Adipocyte (in vitro differentiated cells): ENCODE measurements at regions not wholly inside any gene's neighbourhood (a gene's known extent, or its start where the extent isn't known, plus 50 kb on each side); places are given as distances from the start of the nearest gene placed in this dataset.
"Not testable (repeated sequence)": the region's sequence is repeated elsewhere in the genome, so short reads cannot be mapped to it uniquely, and the experiment has no call there.

Experiments
- DNase-seq: peaks from one replicate; pipeline ENCODE4 v3.0.0-alpha.2; 2015; ENCODE audit warnings: low read depth
- H3K27me3 ChIP-seq: replicated peaks from 2 replicates; pipeline ENCODE4 v1.7.0; 2013; ENCODE audit warnings: mild to moderate bottlenecking, low read length, moderate library complexity; ENCODE audit not compliant: control insufficient read depth, insufficient read depth
- H3K36me3 ChIP-seq: 2 replicates; pipeline ENCODE4 v1.7.0; 2013; ENCODE audit warnings: low read length, mild to moderate bottlenecking, moderate library complexity; ENCODE audit not compliant: control insufficient read depth, insufficient read depth, severe bottlenecking
- H3K4me1 ChIP-seq: 2 replicates; pipeline ENCODE4 v1.7.0; 2013; ENCODE audit warnings: mild to moderate bottlenecking, low read length, moderate library complexity; ENCODE audit not compliant: control insufficient read depth, insufficient read depth
- H3K4me3 ChIP-seq: 2 replicates; pipeline ENCODE4 v1.7.0; 2013; ENCODE audit warnings: mild to moderate bottlenecking, low read length, moderate library complexity
- H3K9ac ChIP-seq: 2 replicates; pipeline ENCODE4 v1.7.0; 2013; ENCODE audit warnings: mild to moderate bottlenecking, low read length, moderate library complexity
- H3K9me3 ChIP-seq: 2 replicates; pipeline ENCODE4 v1.7.0; 2013; ENCODE audit warnings: mild to moderate bottlenecking, low read length, moderate library complexity; ENCODE audit not compliant: control insufficient read depth

- H3K27me3 ChIP-seq, result peaks cover 14% of the 10 kb centered on the region
- no peaks in the 10 kb centered on the region for H3K4me1 ChIP-seq
- H3K9me3 ChIP-seq, result no peaks in the 10 kb centered on the region
- no peak for DNase-seq
- H3K4me3 ChIP-seq, result no peak overlapping the region
- no peaks in the 10 kb centered on the region for H3K36me3 ChIP-seq
- H3K9ac ChIP-seq, result no peak overlapping the region
These were observed 60.1 kb upstream of the ZNF184 start for GRCh38 chr6:27532820-27533538.

- H3K9ac ChIP-seq, result no peak overlapping the region
- H3K36me3 ChIP-seq, result no peaks in the 10 kb centered on the region
- H3K27me3 ChIP-seq, result peaks cover 14% of the 10 kb centered on the region
- H3K4me3 ChIP-seq, result no peak overlapping the region
- no peaks in the 10 kb centered on the region for H3K4me1 ChIP-seq
- H3K9me3 ChIP-seq, result no peaks in the 10 kb centered on the region
- no peak for DNase-seq
These were observed 59.0 kb upstream of the ZNF184 start for GRCh38 chr6:27531772-27532459.

GRCh38 chr6:27529796-27530195 lies 56.9 kb upstream of the ZNF184 start:
- not testable (repeated sequence) for H3K9ac ChIP-seq, H3K4me3 ChIP-seq, H3K9me3 ChIP-seq, DNase-seq, H3K27me3 ChIP-seq, H3K36me3 ChIP-seq, H3K4me1 ChIP-seq

GRCh38 chr6:27528714-27529113 lies 55.8 kb upstream of the ZNF184 start:
- no peak overlapping the region for H3K9ac ChIP-seq
- no peak overlapping the region for H3K4me3 ChIP-seq
- no peaks in the 10 kb centered on the region for H3K9me3 ChIP-seq
- DNase-seq, result no peak
- no peaks in the 10 kb centered on the region for H3K36me3 ChIP-seq
- no peaks in the 10 kb centered on the region for H3K4me1 ChIP-seq
- H3K27me3 ChIP-seq, result peaks cover 10% of the 10 kb centered on the region
